ENCODE measurements at regions not wholly inside any gene's neighbourhood (a gene's known extent, or its start where the extent isn't known, plus 50 kb on each side); places are given as distances from the start of the nearest gene placed in this dataset.

DNA sequence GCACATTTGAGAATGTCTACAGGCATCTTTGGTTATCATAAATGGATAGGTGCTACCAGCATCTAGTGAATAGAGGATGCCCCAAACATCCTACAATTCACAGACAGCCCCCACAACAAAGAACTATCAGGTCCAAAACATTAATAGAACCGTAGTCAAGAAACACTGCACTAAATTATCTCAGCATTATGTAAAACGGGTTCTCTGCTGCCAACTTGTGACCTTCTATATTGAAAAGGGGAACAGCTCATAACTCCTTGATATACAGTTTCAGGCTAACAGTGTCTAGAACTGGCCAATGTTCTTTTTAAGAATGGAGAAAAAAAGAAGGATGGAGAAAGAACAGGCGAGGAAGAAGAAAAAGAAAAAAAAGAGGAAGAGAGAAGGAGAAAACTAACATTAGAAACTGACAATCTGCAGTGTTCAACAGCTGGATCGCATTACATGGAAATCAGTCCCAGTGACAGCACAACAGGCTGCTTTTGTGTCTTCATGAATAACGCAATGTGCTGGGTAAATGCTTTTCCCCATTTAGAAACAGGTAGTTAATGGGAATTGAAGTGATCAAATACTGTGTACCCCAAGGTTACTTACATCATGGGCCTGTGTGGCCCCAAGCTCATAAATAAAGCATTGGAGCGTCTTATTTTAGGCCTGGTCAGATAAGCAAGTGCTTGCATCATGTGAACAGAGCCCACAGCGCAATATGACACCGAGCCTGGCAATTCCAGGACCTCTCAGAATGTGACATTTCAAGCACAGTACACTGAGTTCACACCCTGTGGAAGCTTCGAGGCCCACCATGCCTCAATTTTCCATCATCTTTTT lies 339.5 kb downstream of the DHX15 start:
- no peak for DNase-seq (ENCODE audit: low read depth in 1 of 2, low spot score in 1 of 2)
- Histone ChIP-seq H3K27me3 (ENCODE audit: insufficient read depth, poor library complexity, severe bottlenecking) (no peaks in the 10 kb centered on the region), H3K4me3 (replicated peaks; ENCODE audit: insufficient read depth, low read length) (no peak overlapping the region), H3K27ac (replicated peaks) (no peak overlapping the region)
- TF ChIP-seq POLR2AphosphoS5 (IDR thresholded peaks at IDR 0.05; ENCODE audit: low read depth) = no peak
- TF ChIP-seq SPI1 (IDR thresholded peaks at IDR 0.05; ENCODE audit: borderline replicate concordance, low read depth) = no peak
- TF ChIP-seq REST (IDR thresholded peaks at IDR 0.05; ENCODE audit: insufficient replicate concordance, low read depth) = no peak
- no peak for TF ChIP-seq CTCF (IDR thresholded peaks at IDR 0.05; ENCODE audit: insufficient read depth, low read length)
- TF ChIP-seq GABPA (IDR thresholded peaks at IDR 0.05; ENCODE audit: low read depth) = no peak

DNA sequence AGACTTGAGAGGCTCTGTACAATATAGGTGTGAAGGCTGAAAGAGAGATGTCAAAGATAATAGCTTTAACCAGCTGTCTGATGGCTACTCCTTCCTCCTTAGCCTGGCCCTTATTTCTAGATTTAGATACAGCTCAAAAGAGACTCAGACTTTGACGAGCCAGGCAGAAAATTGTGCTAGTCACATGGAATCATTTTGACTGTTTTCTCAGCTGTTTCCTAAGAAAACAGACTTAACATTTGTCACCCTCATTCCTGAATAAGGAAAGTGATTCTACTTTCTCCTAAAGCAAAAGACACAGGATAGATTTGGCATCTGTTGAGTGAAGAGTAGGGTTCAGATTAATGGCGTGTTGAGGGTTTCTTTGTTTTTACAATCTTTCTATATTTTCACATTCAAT lies 340.7 kb downstream of the DHX15 start:
- TF ChIP-seq GABPA (IDR thresholded peaks at IDR 0.05; ENCODE audit: low read depth) = no peak
- no peak for TF ChIP-seq SPI1 (IDR thresholded peaks at IDR 0.05; ENCODE audit: borderline replicate concordance, low read depth)
- TF ChIP-seq POLR2AphosphoS5 (IDR thresholded peaks at IDR 0.05; ENCODE audit: low read depth) = no peak
- TF ChIP-seq CTCF (IDR thresholded peaks at IDR 0.05; ENCODE audit: insufficient read depth, low read length) = no peak
- no peak for TF ChIP-seq REST (IDR thresholded peaks at IDR 0.05; ENCODE audit: insufficient replicate concordance, low read depth)
- no peak for DNase-seq (ENCODE audit: low read depth in 1 of 2, low spot score in 1 of 2)
- Histone ChIP-seq H3K4me3 (replicated peaks; ENCODE audit: insufficient read depth, low read length) (no peak overlapping the region), H3K27me3 (ENCODE audit: insufficient read depth, poor library complexity, severe bottlenecking) (no peaks in the 10 kb centered on the region), H3K27ac (replicated peaks) (no peak overlapping the region)

DNA sequence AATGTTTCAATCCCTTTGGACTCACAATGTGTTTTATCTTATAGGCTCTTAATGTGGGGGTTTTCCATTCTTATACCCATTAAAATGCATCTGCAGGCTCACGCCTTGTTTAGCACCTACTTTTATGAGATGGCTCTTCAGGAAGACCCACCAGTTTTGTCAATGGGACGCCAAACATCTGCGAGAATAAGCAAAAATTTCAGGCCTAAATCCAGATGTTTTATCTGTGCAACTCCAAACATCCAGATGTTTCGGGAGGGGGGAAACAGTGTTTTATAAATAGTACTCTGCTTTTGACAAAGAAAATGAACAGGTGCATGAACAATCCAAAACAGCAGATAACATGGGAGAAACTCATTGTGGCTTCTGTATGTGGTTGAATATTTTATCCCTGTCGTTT lies 342.8 kb downstream of the DHX15 start:
- Histone ChIP-seq H3K4me3 (replicated peaks; ENCODE audit: insufficient read depth, low read length) (no peak overlapping the region), H3K27ac (replicated peaks) (no peak overlapping the region), H3K27me3 (ENCODE audit: insufficient read depth, poor library complexity, severe bottlenecking) (no peaks in the 10 kb centered on the region)
- no peak for DNase-seq (ENCODE audit: low read depth in 1 of 2, low spot score in 1 of 2)
- no peak for TF ChIP-seq REST (IDR thresholded peaks at IDR 0.05; ENCODE audit: insufficient replicate concordance, low read depth)
- TF ChIP-seq SPI1 (IDR thresholded peaks at IDR 0.05; ENCODE audit: borderline replicate concordance, low read depth) = no peak
- TF ChIP-seq POLR2AphosphoS5 (IDR thresholded peaks at IDR 0.05; ENCODE audit: low read depth) = no peak
- no peak for TF ChIP-seq CTCF (IDR thresholded peaks at IDR 0.05; ENCODE audit: insufficient read depth, low read length)
- no peak for TF ChIP-seq GABPA (IDR thresholded peaks at IDR 0.05; ENCODE audit: low read depth)

Measured in HL-60 (cell line).